Epithelial cell of esophagus (primary cell): ENCODE measurements at regions not wholly inside any gene's neighbourhood (a gene's known extent, or its start where the extent isn't known, plus 50 kb on each side); places are given as distances from the start of the nearest gene placed in this dataset.

Experiments
- DNase-seq: peaks from one replicate; pipeline ENCODE4 v3.0.0; 2010; ENCODE audit warnings: low read depth
- H3K4me3 ChIP-seq: 2 replicates; pipeline ENCODE4 v1.5.1; 2011; ENCODE audit warnings: mild to moderate bottlenecking, low read length, control low read depth
- CTCF ChIP-seq: IDR thresholded peaks from 2 replicates; pipeline ENCODE4 v1.5.1; 2011; ENCODE audit warnings: low read depth, mild to moderate bottlenecking, low read length, control low read depth, inconsistent platforms; ENCODE audit not compliant: insufficient read depth; ENCODE audit errors: missing control alignments

DNA sequence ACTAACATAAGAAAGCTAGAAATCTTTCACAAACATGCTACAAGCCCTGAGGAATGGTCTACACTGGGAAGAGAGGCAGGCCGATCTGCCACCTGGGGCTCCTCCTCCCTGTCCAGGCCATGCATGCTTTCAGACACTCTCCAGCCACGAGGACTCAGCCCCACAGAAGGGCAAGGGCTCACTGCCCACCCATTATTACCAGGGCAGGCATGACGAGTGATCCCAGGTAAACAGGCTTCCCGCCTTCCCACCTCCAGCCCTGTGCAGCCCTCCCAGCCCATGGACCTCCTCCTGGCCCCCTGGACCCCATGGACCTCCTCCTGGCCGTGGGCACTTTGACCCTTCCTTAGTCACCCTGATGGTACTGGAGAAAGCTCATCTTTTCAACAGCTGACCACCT, 75.8 kb upstream of the TEX51 start:
- H3K4me3 ChIP-seq: no peak overlapping the region
- no peak for DNase-seq
- TF ChIP-seq CTCF: no peak

GRCh38 chr2:126823951-126824350, 74.7 kb upstream of the TEX51 start:
- TF ChIP-seq CTCF: no peak
- DNase-seq: no peak
- H3K4me3 ChIP-seq: no peak overlapping the region

- no peak for TF ChIP-seq CTCF
- H3K4me3 ChIP-seq: no peak overlapping the region
- no peak for DNase-seq
These were observed 74.0 kb upstream of the TEX51 start for GRCh38 chr2:126824663-126825062.

DNA sequence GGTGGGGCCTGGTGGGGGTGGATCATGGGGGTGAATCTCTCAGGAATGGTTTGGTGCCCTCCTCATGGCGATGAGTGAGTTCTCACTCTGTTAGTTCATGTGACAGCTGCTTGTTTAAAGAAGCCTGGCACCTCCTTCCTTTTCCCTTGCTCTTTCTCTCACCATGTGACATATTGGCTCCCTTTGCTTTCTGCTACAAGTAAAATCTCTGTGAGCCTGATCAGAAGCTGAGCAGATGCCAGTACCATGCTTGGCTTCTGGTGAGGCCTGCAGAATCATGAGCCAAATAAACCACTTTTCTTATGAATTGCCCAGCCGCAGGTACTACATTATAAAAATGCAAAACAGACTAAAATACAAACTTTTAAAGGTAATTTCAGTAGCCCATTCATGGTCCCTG, 73.4 kb upstream of the TEX51 start:
- no peak overlapping the region for H3K4me3 ChIP-seq
- no peak for TF ChIP-seq CTCF
- no peak for DNase-seq

GRCh38 chr2:126826491-126826890, 72.2 kb upstream of the TEX51 start:
- no peak overlapping the region for H3K4me3 ChIP-seq
- TF ChIP-seq CTCF: no peak
- DNase-seq: no peak

GRCh38 chr2:126827371-126827770, 71.3 kb upstream of the TEX51 start:
- DNase-seq: no peak
- no peak for TF ChIP-seq CTCF
- H3K4me3 ChIP-seq: no peak overlapping the region

GRCh38 chr2:126828051-126828450, 70.6 kb upstream of the TEX51 start:
- TF ChIP-seq CTCF: no peak
- no peak overlapping the region for H3K4me3 ChIP-seq
- no peak for DNase-seq
